ENCODE measurements at regions not wholly inside any gene's neighbourhood (a gene's known extent, or its start where the extent isn't known, plus 50 kb on each side); places are given as distances from the start of the nearest gene placed in this dataset.

GRCh38 chr15:72962054-72962702 is 90.1 kb upstream of the NEO1 start:
- H3K4me3 ChIP-seq (replicated peaks in 1 of 2; ENCODE audit: low read depth in 2 of 2, low read length in 2 of 2): no peak overlapping the region
- no peak for TF ChIP-seq CTCF (IDR thresholded peaks at IDR 0.05; ENCODE audit: low read depth, low read length)
- DNase-seq (ENCODE audit: low read depth in 2 of 2): no peak

- TF ChIP-seq CTCF (IDR thresholded peaks at IDR 0.05; ENCODE audit: low read depth, low read length): no peak
- H3K4me3 ChIP-seq (replicated peaks in 1 of 2; ENCODE audit: low read depth in 2 of 2, low read length in 2 of 2): no peak overlapping the region
- DNase-seq (ENCODE audit: low read depth in 2 of 2): no peak
Measured at GRCh38 chr15:72961346-72961745, 90.9 kb upstream of the NEO1 start.

GRCh38 chr15:72958634-72959033 is 93.6 kb upstream of the NEO1 start:
- no peak for DNase-seq (ENCODE audit: low read depth in 2 of 2)
- no peak overlapping the region for H3K4me3 ChIP-seq (replicated peaks in 1 of 2; ENCODE audit: low read depth in 2 of 2, low read length in 2 of 2)
- no peak for TF ChIP-seq CTCF (IDR thresholded peaks at IDR 0.05; ENCODE audit: low read depth, low read length)

- H3K4me3 ChIP-seq (replicated peaks in 1 of 2; ENCODE audit: low read depth in 2 of 2, low read length in 2 of 2): no peak overlapping the region
- no peak for DNase-seq (ENCODE audit: low read depth in 2 of 2)
- no peak for TF ChIP-seq CTCF (IDR thresholded peaks at IDR 0.05; ENCODE audit: low read depth, low read length)
Measured at GRCh38 chr15:72953306-72953705, 99.0 kb upstream of the NEO1 start.

- DNase-seq (ENCODE audit: low read depth in 2 of 2): no peak
- no peak for TF ChIP-seq CTCF (IDR thresholded peaks at IDR 0.05; ENCODE audit: low read depth, low read length)
Measured at GRCh38 chr15:72952151-72952550, 100.1 kb upstream of the NEO1 start.

GRCh38 chr15:72948662-72949061 is 103.6 kb upstream of the NEO1 start:
- no peak for DNase-seq (ENCODE audit: low read depth in 2 of 2)
- no peak overlapping the region for H3K4me3 ChIP-seq (replicated peaks in 1 of 2; ENCODE audit: low read depth in 2 of 2, low read length in 2 of 2)
- no peak for TF ChIP-seq CTCF (IDR thresholded peaks at IDR 0.05; ENCODE audit: low read depth, low read length)

More at GRCh38 chr15:72952151-72952550, 100.1 kb upstream of the NEO1 start:
- no peak overlapping the region for H3K4me3 ChIP-seq (replicated peaks in 1 of 2; ENCODE audit: low read depth in 2 of 2, low read length in 2 of 2)

GRCh38 chr15:72947709-72948108 is 104.6 kb upstream of the NEO1 start:
- TF ChIP-seq CTCF (IDR thresholded peaks at IDR 0.05; ENCODE audit: low read depth, low read length): no peak
- no peak for DNase-seq (ENCODE audit: low read depth in 2 of 2)
- H3K4me3 ChIP-seq (replicated peaks in 1 of 2; ENCODE audit: low read depth in 2 of 2, low read length in 2 of 2): no peak overlapping the region
